ENCODE measurements at regions not wholly inside any gene's neighbourhood (a gene's known extent, or its start where the extent isn't known, plus 50 kb on each side); places are given as distances from the start of the nearest gene placed in this dataset.

- no peak for TF ChIP-seq KLF16 (tag by site-specific recombination; IDR thresholded peaks at IDR 0.05)
- no peak for TF ChIP-seq SALL2 (tag by site-specific recombination; IDR thresholded peaks at IDR 0.05; ENCODE audit: borderline replicate concordance)
- no peak for TF ChIP-seq ZNF544 (tag by site-specific recombination; IDR thresholded peaks at IDR 0.05)
- TF ChIP-seq GFI1B (tag by site-specific recombination; IDR thresholded peaks at IDR 0.05) = no peak
- no peak for TF ChIP-seq CTCF (tag by site-specific recombination; IDR thresholded peaks at IDR 0.05)
- no peak for TF ChIP-seq ZBTB20 (tag by site-specific recombination; IDR thresholded peaks at IDR 0.05)
- no peak for TF ChIP-seq ZBTB17 (tag by site-specific recombination; IDR thresholded peaks at IDR 0.05)
- TF ChIP-seq ZNF10 (tag by site-specific recombination; IDR thresholded peaks at IDR 0.05) = no peak
- no peak for TF ChIP-seq ZSCAN16 (tag by site-specific recombination; IDR thresholded peaks at IDR 0.05)
Measured at GRCh38 chr3:76387000-76387399, 601.7 kb upstream of the ZNF717 start.
